GM18502 (cell line): ENCODE measurements at regions not wholly inside any gene's neighbourhood (a gene's known extent, or its start where the extent isn't known, plus 50 kb on each side); places are given as distances from the start of the nearest gene placed in this dataset.

Experiments
- ATAC-seq: cut with Tn5 transposase; IDR thresholded peaks from one replicate; pipeline ENCODE4 v1.9.1; 2021; ENCODE audit warnings: mild to moderate bottlenecking; ENCODE audit not compliant: unreplicated experiment, poor library complexity

DNA sequence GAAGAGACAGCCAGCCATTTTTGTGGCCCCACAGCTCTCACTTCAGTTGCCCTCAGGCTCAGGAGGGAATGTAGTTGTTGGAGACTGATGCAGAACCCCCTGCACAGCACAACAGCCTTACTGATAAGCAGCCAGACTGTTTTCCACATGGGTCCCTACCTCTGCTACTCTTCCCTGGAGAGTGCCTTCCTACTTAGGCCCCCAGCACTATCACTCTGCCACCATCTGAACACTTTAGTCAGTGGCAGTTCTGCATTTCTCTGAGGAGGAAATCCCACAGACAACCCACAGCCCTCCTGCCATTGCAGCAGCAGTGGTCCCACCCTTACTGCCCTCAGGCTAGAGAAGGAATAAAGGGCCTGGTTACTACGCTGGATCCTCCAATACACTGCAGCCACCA is 61.8 kb upstream of the PTPRD start:
- no peak for ATAC-seq

DNA sequence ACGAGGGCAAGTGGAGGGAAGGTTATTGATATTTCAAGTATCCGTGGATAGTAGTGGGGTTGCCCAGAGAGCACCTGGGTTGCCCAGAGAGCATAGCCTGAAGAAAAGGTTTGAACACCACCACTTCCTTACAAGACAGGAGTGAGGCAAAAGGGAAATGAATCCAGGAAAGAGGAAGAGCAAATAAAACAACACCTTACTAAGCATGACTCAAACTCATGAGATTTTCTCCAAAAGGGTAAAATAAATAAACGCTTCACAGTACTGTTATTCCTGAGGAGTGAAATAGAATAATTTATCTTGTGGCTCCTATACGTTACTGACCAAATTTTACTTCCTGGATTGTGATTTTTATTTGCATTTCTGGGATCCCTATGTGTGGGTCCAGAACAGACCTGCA is 65.2 kb upstream of the PTPRD start:
- no peak for ATAC-seq

DNA sequence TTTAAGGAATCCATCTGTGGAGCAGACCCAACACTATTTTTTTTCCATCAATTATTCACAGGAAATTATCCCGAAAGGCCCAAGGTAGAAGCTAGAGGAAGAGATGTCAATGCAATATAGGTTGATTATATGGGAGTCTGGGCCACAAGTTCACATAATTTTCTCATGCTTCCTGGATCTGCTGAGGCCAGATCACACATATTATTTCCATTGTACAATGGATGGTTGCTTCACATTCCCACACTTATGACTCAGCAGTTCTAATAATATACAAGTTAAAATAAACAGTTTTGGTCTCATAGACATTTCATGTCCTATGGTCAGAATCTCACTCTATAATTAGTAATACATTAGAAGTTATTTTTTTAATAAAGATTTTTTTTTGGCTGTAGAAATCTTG is 66.0 kb upstream of the PTPRD start:
- ATAC-seq: no peak

DNA sequence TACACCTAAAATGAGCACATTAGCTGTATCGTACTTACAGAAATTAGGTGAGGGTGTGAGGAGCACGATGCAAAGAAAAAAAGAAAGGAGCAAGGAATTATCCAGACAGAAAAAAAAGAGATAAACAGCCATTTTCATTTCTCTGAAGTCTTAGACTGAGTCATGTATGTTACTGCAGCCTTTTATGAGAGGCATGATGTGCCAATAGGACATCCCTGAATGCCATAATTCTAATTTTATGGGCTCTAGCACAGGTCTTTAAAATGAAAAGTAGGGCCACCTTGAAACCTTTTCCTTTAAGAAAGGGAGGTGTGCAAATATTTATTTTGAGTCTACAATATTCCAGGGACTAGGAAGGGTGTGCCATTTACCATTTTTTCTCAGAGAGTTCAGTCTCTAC is 74.1 kb upstream of the PTPRD start:
- ATAC-seq: no peak

DNA sequence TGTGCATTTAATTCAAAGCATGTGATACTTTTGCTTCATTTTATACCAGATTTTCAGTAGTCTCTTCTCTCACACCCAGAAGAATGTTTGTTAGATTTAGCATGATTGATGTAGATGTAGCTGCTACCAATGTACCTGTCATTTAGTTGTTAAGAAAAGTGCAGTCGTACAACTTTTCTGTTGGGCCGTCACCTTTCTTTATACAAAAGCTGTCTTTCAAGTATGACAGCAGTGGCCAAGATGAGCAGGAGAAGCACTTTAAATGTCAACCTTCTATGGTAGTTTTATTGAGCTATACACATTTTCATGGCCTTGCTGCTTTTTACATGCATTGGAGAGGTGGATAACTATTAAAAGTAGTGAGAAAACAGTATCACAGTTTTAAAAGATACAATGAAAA is 77.7 kb upstream of the PTPRD start:
- ATAC-seq: no peak

DNA sequence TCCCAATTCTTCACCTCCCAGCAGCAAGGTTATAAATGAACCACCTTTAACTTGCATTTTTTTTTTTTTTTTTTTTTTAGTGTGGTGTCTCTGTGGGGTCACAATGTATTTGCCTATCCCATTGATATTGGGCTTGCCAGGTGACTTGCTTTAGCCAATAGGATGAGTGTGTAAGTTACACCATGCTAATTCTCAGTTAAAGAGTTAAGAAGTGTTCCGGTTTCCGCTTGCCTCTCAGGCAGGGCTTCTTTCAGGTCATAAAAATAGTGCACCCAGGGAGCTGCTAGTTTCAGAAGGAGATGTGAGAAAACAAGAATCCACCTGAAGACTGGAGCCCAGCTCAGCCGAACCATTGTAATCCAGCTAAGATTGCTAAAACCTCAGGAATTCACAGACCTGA is 84.2 kb upstream of the PTPRD start:
- ATAC-seq: no peak

DNA sequence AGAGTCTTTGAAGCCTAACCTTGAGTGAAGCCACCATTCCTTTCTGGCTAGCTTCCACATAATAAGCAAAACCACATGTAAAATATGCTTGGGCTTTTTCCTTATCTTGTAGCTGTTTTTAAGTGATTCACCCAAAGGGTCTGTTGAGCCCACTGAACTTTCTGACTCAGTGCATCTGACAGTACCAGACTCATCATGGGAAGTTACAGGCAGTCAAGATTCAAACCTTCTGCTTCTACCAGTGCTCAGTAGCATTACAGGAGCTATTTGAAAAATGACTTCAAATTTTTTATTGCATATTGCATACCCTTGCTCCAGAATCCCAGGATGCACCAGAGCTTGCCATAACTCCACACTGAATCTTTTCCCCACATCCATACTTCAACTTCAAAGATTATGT is 87.5 kb upstream of the PTPRD start:
- ATAC-seq: no peak

DNA sequence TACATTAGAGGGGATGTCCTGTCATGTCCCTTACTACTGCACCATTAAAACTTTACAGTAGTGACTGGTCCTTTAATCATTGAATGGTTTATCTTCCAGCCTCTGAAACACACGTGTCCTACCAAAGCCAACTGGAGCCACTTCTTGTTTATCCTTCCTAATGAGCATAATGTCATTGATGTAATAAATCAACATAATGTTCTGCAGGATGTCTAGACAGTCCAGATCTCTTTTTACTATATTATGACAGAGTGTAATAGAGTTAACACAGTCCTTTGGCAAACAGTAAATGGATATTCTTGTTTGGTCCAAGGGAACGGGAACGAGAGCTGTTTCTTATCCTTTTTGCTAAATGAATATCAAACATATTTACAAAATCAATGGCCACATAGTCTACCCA is 88.1 kb upstream of the PTPRD start:
- ATAC-seq: no peak

DNA sequence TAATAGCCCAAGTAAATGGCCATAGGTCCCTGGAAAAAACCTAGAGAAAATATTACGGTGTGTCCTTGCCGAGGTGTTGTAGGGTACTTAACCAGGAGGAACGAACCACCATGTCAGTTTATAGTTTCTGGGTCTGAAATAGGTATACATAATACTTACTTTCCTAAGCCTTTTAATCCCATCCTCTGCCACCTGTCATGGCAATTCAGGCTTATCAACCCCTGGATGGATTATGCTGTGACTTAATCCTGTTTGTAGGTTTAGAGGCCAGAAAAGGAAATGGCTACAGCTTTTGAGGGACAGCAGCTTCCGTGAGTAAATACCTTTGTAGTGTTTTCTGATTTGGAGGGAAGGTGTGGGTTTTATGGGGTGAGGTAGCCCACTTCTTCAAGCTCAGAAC is 89.1 kb upstream of the PTPRD start:
- ATAC-seq: no peak

DNA sequence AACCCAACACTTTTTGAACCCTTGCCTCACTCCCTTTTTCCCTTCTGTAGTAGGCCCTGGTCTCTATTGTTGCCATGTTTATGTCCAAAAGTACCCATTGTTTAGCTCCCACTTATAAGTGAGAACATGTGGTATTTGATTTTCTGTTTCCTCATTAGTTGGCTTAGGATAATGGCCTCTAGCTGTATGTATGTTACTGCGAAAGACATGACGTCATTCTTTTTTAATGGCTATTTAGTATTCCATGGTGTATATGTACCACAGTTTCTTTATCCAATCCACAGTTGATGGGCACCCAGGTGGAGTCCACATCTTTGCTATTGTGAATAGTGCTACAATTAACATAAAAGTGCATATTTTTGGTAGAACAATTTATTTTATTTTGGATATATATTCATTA is 90.3 kb upstream of the PTPRD start:
- ATAC-seq: no peak

DNA sequence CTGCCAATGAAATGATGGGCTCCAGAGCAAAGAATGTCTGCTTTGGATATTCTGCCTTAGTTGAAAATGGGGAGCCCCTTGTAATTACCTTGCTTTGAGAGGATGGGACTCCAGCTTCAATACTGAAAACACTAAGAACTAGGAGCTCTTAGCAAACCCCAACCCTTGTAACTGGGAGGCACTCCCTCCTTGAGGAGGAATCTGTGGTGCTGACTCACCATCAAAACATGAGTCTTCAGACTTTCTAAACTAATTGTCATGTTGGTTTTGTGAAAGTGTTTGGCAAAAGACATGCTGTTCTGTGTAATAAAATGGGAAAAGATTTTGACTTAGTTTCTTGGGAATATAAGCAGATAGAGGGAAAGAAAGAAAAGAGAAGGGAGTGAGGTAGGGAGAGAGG is 91.9 kb upstream of the PTPRD start:
- ATAC-seq: no peak

DNA sequence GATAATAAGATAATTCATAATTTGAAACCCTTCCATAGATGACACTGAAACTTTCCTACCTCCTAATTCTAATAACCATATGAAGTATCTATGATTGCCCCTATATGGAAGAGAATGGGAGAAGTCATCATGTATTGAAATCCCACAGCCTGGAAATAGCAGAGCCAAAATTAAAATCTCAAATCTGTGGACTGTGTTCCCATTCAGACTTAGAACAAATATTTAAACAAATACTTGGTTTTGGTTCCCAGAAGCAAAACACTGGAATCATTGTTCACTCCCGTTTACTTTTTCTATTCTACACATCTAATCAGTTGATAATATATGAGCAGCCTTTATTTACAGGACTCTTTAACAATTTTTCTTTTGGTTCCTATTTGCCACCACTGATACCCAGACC is 92.6 kb upstream of the PTPRD start:
- no peak for ATAC-seq

DNA sequence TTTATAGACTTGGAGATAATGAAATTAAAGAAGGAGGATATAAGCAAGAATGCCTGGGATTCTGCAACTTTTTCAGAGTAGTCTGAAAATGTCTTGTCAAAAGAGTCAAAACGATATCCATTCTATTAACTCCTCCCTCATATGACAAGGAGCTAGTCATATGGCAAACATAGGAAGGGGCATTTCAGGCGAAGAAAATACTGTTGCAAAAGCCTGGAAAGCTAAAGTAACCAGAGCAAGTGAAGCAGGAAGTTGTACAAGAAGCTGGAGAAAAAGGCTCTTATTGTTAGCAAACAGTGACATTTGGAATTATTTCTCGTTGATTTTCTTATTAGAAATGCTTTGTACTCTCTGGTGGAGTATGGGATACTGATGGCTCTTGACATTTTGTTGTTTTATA is 94.0 kb upstream of the PTPRD start:
- ATAC-seq: no peak

DNA sequence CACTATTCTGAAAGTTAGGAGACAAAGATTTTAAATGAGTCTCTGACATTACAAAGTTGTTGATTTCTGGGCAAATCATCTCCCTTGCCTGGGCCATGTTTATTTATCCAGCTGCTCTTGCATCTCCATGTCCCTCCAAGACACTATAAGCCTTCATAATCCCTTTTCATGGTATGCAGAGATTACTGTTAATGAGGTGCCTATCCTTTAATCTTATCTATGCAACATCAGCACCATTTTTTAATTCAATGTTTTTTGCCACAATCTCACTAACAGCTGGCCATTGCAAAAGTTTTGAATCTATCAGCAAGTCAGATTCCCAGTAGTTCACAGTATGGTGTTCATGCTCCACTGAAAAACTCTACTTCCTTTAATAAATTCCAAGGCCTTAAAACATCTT is 108.5 kb upstream of the PTPRD start:
- ATAC-seq: no peak

DNA sequence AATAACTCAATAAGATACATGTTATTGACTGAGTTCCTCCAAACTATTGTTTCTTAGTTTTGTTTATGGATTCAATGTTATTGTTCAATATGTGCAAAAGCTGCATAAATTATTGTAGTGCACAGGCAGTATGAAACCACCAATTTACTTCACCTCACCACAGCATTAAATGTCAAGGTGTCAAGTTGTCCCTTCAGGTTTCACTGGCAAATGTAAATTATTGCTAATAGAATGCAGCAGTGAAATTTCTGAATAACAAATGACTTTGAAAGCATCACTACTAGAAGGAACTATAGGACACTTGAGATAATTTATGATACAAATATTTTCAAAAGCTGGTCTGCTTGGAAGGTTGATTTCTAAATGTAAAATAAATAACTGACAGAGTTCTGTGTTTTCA is 116.4 kb upstream of the PTPRD start:
- no peak for ATAC-seq

DNA sequence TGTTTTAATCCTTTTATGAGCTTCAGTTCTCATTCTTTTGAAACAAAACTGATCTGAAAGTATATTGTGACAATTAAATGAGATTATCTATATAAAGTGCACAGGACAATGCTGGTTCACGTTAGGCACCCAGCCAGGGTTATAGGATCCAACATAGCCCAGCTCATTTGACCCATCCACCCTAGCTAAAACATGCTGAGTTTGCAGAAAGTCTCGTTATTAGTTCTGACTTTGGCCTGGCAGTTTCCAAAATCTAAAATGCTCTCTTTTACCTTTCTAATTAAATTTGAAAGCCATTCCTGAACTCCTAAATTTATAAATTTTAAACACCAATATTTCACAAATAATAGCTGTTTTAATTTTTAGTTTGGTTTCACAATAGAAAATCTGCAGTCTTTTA is 131.9 kb upstream of the PTPRD start:
- no peak for ATAC-seq

DNA sequence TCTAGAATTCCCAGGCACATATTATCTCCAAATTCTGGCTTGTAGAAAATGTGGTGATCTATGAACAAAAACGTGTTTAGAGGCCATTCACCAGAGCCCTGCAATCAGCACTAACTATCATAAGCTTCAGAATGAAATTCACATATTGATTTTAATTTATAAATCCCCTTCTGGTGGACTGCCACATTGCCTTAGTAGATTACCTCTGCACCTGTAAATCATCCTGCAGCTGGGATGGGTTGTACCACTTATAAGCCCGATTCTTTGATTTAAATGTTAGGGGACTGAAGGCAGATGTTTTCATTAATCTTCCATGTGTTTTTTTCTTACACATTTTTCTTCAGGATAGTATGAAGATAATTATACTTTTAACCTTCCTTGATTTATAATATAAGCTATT is 140.7 kb upstream of the PTPRD start:
- ATAC-seq: no peak

DNA sequence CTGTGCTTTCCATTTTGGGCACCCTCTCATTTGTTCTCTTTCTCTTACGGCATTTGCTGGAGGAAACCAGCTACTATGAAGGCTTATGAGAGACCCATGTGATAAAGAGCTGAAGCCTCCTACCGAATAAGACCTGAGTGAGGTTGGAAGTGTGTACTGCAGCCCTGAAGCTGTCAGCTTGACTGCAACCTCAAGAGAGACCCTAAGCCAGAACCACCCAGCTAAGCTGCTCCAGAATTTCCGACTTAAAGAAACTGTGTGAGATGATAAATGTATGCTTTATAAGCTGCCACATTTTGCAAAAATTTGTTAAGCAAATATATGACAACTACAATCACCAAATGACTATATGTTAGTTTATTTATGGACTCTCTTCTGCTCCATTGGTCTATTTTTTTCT is 151.7 kb upstream of the PTPRD start:
- ATAC-seq: no peak

DNA sequence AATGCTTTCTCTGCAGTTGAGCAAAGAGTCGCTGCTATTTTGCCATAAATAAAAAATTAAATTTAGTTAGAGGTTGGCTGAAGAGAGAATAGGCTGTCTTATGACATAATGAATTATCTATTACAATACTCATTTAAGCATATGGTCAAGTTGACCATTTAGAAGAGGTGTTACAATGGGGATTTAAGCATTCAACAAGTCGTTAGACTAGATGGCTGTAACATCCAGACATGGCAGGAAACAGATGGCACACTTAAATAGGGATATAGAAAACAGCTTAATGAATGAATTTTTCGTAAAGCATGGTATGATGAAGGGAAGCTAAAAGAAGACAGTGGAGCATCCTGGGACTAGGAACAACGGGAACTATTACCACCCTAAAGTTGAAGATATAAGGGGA is 160.3 kb upstream of the PTPRD start:
- no peak for ATAC-seq

DNA sequence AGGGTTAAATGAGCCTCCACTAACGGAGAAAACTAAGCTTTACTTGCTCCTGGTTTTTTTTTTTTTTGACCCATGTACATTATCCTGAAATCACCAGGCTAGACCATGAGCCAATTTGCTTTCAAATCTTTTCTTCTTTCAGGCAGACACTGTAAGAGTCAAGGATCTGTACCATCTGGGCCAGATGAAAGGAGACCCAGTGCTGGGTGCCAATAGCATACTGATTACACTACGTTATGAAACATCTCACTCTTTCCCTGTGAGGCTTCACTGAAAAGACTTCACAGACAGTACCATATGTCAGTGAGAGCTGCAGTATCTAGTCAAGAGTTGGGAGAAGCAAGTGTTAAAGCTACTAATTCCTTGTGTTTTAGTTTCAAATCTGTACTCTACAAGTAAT is 161.2 kb upstream of the PTPRD start:
- ATAC-seq: no peak

DNA sequence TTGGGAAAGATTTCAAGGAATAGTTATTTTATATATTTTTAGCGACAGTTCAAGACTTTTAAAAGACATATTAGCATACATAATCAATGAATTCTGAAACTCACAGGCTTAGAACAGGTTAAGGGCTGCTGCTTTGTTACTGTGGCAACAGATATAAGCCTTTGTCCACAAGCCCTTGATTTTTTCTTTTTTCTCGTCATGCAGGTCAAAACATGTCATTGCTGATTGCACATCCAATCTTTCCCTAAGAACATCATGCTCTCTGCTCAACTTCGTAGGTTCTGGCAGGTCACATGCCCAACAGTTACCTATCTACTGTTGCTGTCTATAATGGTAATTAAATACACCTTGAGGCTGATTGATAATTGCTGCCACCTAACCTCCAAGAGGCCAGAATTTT is 172.5 kb upstream of the PTPRD start:
- no peak for ATAC-seq

DNA sequence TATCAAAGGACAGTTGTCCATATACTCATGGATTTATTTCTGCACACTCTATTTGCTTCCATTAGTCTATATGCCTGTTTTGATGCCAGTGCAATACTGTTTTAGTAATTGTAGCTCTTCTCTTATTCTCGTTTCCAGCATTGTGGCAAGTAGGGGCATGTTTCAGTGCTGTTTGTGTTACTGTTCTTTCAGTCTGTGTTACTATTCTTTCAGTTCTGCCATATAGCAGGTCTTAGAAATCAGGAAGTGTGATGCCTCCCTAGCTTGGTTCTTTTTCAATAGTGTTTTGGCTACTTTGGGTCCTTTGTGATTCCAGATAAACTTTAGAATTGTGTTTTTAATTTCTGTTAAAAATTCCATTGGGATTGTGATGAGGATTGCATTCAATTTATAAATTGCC is 180.5 kb upstream of the PTPRD start:
- no peak for ATAC-seq

DNA sequence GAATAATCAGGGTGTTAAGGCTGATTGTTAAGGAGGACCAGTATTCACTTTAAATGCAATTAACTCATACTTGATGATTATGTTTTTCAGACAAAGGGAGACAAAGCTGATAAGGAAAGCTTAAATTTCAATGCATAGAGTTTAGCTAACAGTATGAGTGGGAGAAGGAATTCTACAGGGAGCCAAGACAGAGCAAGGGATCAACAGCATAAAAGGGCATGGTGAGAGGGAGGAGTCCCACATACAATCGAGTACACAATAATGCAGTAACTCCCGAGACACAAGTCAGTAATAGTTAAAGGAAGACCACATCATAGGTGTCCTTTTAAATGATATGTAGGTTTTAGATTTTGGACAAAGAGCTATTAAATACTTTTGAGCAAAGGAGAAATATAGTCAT is 191.7 kb upstream of the PTPRD start:
- no peak for ATAC-seq

DNA sequence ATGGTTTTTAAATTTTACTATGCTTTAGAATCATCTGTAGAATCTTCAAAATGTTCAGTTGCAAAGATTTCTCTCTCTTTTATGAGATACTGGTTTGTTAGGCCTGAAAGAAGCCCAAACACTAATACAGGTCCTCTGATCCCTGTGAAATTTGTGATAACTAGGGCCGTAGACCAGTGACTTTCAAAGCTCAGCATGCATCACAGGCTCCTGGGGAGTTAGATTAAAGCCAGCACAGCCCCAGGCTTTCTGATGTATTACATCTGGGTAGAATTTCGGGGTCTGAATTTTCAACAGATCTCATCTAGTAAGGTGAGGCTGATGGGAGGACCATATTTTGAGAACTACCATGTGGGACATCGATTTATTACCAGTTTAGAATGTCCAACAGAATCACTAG is 194.1 kb upstream of the PTPRD start:
- no peak for ATAC-seq
